ENCODE measurements at regions not wholly inside any gene's neighbourhood (a gene's known extent, or its start where the extent isn't known, plus 50 kb on each side); places are given as distances from the start of the nearest gene placed in this dataset.

DNA sequence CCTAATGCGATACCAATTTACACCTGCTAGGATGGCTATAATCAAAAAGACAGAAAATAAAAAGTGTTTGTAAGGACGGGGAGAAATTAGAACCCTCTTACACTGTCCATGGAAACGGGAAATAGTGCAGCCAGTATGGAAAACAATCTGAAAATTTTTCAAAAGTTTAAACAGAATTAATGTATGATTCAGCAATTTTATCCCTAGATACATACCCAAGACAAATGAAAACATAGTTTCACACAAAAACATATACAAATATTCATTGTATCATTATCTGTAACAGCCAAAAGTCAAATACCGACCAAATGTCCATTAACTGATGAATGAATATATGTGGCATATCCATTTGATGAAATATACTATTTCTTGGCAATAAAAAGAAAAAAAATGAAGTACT, 313.5 kb upstream of the GYPC start:
- no peak for DNase-seq

DNA sequence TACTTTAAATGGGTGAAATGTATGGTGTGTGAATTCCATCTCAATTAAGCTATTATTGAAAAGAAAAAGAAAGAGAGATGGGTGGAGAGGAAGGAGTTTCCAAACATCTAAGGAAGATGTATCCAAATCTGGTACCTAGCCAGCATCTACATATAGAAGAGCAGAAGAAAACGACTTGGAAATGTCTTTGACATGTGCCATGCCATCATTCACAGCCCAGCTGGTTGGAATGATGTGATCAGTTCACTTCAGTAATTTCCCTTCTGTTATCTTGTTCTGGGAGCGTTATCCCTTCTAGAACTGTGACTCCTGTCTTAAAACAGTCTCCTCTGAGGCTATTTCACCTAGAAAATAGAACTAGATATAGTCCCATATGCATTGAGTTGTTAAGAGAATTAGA, 312.8 kb upstream of the GYPC start:
- DNase-seq = no peak

DNA sequence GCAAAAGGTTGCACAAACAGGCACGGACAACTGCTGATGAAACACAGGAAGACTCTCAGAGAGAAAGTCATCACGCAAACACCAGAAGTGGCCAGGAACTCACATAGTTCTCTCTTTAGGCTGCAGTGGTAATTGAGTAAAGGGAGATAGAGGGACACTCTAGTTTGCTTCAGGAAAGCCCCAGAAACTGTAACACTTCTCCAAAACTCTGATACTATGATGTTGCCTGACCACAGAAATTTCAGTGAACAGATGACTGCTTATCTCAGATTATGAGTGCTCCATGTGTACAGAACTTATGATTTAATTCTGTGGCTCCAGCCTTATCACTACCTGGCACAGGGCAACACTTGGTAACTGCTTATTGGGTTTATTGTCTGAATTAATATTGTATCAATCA, 311.5 kb upstream of the GYPC start:
- DNase-seq = no peak

DNA sequence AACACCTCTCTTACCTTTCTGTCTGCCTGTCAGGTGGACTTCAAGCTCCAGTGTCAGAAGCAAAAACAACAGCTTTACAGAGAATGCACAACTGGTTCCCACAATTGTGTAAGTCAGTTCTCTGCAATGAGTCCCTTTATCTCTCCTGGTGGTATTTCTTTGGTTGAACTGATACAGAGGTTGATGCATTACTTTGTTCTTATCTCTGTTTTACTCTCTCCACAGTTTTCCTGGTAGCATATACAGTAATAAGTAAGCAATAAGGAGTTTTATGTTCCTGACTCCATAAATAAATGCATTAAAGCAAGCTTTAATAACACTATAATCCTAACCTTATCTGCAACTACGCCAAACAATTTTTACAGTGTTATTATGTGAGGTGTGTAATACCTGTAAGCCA, 310.3 kb upstream of the GYPC start:
- DNase-seq = no peak

DNA sequence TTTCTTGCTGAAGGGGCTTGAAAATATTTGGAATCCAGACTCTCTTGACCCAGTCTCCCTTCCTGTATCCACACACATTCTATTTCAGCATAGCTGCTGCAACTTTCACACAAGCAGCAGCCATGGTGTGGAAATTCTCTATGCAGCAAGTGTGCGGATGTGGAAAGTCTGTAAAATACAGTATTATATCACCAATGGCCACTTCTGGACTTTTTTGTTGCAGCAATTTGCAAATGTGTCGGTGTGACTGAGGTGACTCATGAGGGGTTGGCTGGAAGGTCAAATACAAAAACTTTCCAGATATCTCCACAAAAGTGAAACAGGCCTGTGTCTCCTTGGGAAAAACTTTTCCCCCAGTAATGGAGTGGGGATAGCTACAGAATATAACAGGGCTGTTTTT, 299.3 kb upstream of the GYPC start:
- no peak for DNase-seq

DNA sequence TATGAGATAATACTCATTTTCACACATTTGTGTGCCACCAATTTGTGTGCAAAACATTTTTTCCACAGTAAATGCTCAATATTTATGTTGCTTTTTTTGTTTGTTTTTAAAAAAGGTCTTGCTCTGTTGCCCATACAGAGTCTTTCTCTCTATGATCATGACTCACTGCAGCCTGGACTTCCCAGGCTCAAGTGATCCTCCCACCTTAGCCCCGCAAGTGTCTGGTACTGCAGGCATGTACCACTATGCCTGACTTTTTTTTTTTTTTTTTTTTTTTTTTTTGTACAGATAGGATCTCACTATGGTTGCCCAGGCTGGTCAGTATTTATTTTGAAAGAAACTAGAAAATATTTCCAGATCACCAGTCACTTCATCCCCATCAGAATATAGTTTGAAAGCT, 297.8 kb upstream of the GYPC start:
- DNase-seq = no peak

DNA sequence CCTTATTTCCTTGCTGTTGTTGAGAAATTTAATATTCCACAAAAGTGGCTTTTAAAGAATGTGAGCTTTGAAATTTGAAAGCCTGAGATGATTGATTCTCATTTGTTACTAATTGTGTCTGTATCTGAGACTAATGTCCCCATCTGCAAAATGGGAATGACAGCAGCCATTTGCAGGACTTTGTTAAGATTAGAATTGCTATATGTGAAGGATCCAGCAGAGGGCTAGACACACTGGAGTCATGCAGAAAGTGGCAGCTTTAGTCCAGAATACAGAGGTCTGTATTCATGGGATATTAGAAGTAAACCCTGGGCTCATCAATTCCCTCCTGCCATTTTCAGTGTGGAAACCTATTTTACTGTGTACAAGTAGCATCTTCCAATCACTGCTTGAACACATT, 296.5 kb upstream of the GYPC start:
- DNase-seq = no peak

DNA sequence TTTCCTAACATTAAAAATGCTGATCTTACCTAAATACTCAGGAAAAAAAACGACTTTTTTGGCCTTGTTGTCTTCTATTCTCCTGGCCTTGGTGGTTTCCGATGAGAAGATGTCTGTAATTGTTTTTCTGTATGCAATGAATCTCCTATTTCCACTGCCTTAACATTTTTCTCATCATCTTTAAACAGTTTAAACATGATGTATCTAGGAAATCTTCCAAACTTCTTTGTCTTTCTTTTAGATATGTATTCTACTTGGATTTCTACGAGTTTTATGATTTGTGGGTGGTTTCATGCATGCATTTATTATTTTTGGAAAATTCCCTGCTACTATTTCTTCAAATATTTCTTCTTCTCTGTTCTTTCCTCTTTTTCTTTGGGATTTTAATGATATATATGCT, 288.6 kb upstream of the GYPC start:
- no peak for DNase-seq

DNA sequence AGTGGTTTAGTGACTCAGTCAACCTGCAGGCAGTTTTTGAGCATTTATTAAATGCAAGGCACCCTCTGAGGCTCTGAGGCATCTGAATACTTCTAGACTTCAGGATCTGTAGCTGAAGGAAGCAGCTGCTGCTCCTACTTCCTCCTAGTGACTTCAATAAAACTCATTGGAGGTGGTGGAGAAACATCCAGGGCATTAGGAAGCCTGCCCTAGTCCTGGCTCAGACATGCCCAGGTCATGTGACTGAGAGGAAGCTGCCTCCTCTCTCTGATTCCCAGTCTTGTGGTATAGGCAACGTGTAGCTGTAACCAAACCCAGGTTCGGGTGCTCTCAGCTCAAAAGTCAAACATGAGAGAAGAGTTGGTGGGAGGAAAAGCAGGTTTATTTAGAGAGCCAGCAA, 287.2 kb upstream of the GYPC start:
- no peak for DNase-seq

DNA sequence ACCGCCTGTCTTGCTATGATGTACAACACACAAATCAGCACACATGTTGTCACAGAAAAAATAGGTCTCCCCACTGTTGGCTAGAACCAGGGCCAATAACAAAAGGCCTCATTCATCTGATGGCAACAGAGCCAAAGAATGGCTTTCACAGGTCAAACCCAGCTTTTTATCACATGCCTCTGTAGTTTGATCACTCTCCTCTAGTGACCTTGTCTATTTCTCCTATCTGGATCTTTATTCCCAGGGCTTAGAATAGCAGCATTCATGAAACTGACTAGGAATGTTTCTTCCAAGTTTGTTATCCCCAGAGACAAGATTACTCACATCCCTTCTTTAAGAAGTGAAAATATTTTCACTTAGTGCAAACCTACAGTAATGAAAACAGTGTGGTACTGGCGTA, 285.8 kb upstream of the GYPC start:
- DNase-seq = no peak

DNA sequence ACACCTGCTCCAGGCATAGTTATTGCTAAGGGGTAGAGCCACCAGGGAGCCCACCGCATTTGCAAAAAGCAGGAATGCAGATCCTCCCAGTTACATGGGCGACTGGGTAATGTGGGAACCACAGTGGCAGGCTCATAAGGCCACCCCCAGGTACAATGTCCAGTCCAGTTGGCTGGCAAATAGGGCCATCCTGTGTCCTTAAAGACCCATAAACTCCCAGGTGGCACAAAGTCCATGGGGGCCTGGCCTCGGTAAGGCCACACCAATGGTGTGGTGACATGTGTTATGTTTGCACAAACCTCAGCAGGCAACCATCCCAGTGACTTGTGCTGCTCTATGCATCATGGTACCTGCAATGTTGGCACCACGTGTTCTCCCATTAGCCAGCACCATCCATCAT, 283.6 kb upstream of the GYPC start:
- DNase-seq = no peak

DNA sequence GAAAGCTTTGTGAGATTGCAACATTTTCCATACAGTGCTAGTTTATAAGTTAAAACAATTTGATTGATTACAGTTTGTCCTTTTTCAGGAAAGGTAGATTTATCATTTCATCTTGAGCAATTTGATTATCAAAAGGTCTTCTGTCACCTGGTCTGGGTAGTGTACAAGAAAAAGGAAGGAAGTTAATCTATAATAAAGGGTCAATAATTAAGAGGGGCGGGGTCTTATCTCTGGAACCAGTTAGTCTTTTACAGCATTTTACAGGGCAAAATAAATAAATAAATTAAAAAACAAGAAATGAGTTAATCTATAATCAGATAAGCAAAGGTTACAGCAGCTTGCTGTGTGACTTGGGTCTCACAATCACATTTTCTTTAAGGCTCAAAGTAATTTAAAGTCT, 277.8 kb upstream of the GYPC start:
- no peak for DNase-seq

DNA sequence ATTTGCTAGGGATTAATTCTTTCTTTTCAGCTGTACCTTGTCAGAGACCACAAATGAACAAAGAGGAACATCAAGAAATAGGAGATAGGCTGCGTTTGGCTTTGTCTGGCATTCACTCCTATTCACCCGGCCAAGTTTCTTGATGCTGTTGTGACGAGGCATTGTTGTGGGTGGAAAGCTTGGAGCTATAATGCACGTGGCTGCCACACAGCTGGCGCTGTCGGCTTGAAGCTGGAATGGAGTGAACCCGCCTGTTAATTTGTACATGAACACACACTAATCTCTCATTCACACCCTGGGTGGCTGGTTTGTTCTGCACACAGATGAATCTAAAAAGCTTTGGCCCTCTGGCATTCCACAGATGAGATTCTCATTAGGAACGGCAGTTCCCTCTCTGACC, 274.9 kb upstream of the GYPC start:
- no peak for DNase-seq

DNA sequence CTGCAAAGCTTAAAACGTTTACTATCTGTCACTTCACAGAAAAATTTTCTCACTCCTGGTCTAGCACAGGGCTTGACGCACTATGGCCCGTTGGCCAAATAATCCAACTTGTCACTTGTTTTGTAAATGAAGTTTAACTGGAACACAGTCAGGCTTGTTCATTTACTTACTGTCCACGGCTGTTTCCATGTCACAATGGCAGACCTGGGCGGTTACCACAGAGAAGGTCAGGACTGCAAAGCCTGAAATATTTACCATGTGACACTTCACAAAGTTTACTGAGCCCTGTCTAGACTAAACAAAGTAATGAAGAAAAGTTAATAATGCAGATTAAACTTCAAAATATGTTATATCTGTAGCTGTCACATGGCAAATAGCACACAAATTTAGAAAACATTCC, 273.0 kb upstream of the GYPC start:
- DNase-seq = no peak

DNA sequence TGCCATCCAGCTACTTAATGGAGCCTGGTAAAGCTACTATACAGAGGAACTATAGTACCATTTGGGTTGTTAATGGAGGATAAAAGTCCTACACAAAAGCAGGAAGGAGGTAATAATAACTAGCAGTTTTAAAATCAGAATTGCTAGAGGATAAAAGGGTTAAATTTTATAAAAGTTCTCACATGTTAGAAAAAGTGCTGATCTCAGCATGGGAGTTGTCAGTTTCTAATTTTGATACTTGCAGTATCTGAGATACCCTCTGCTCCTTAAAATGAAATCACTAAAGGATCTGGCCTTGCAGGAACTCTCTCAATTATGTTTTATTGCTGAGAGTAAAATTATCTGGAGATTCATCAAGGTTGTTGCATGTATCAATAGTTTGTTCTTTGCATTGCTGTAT, 272.2 kb upstream of the GYPC start:
- DNase-seq = no peak

DNA sequence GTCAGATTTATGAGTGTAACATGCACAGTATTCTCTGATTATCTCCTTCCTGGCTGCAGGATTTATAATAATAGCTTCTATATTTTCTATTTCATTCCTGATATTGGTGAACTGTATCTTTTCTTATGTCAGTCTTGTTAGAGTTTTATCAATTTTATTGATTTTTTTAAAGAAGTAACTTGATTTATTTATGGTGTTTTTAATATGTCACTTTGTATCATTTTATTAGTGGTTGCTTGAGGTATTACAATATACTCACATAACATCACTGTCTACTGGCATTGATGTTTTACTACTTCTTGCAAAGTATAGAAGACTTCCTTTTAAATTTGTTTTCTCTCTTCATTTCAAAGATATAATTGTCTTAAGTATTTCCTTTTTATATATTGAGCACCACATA, 270.5 kb upstream of the GYPC start:
- DNase-seq = no peak

DNA sequence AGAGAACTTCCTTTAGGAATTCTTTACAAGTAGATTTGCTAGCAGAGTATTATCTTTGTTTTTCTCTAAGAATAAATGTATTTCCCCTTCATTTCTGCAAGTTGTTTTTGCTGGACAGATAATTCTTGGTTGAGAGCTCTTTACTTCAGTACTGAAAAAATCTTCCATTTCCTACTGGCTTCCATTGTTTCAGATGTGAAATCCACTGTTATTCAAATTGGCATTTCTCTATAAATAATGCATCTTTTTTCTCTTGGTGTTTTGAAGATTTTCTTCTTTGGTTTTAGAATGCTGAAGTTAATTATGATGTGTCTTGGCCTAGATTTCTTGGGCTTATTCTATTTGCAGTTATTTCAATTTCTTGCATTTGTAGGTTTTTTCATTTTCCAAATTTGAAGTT, 270.0 kb upstream of the GYPC start:
- DNase-seq = no peak

DNA sequence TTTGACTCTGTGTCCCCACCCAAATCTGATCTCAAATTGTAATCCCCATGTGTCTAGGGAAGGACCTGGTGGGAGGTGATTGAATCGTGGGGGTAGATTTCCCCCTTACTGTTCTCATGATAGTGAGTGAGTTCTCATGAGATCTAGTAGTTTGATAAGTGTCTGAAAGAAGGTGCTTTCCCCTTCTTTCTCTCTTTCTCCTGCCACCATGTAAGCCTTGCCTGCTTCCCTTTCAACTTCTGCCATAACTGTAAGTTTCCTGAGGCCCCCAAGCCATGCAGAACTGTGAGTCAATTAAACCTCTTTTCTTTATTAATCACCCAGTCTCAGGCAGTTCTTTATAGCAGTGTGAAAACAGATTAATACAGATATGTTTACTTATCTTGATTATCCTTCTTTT, 266.5 kb upstream of the GYPC start:
- no peak for DNase-seq

DNA sequence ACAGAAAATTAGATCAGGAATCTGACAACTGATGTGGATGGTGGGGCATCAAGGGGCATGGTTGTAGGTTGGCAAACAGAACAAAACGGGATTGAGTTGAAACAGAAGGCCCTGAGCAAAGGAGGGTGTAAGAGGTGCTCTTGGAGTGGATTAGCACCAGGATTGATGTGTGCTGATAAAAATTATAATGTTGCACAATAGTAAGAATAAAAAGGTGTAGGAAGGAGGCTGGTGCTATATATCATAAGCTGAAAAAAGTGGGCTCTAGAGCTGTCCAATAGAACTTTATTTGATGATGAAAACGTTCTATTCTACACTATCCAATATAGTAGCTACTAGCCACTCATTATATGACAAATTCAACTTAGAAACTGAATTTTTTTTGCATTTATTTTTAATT, 263.1 kb upstream of the GYPC start:
- DNase-seq = no peak

DNA sequence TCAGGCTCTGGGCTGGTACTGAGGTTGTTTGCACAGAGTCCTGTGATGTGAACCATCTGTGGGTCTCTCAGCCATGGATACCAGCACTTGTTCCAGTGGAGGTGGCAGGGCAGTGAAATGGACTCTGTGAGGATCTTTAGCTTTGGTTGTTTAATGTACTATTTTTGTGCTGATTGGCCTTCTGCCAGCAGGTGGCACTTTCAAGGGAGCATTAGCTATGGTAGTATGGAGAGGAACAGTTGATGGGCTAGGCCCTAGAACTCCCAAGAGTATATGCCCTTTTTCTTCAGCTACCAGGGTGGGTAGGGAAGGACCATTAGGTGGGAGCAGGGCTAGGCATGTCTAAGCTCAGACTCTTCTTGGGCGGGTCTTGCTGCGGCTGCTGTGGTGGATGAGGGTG, 257.0 kb upstream of the GYPC start:
- no peak for DNase-seq

DNA sequence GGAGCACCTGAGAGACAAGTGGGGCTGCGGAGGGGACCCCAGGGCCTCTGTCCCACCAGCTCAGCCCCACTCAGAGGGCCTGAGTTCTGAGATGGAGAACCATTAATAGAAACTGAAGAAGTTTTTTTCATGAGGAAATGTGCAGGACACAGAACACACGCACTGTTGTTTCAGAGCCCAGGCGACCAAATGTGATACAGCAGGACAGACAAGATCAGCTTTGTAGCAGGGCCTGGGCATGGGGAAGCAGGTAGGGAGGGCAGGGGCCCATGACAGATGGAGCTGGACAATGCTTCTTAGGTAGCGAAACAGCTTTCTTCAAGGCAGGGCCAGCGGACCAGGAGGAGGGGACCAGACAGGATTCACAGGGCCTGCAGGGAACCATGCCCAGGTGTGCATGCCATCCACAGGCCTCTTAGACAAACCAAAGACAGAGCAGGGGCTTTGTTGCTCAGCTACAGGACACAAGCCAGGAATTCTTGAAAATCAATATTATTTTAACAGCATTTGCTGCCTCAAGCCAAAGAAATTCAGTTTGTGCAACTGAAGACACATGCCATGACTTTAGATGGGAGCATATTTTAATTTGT, 252.8 kb upstream of the GYPC start:
- no peak for DNase-seq

DNA sequence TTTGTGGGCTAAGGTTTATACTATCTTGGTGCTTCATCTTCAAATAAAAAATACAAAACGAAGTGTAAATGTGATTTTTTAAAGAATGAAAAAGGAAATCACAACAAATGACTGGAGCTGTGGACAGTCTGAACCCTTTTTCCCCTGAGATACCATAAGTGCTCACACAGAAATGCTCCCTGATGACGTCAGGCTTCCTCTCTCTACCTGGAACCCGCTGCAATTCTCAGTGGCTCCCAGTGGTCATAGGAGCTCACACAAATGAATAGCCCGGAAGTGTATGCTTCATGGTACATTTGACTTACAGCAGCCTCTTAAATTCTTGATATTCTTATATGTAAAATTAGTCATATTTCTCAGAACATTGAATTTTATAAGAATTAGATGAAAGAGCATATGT, 249.7 kb upstream of the GYPC start:
- DNase-seq = no peak

DNA sequence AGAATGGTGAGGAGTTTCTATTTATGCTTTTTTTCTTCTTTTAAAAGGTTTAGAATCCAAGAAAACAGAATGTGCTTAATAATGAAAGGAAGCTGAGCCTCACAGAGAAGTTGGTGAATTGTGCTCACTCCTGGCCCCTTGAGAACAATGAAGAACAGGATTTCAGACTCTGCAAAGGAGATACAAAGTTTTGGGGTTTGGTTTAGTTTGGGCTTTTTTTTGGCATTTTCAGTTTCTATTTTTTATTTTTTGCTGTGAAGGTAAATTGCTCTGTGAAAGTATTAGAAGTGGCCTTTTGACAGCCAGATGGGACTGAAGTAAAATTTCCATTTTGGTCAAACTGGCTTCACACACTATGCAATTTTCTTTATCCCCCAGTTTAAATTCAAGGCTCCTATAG, 247.3 kb upstream of the GYPC start:
- no peak for DNase-seq

DNA sequence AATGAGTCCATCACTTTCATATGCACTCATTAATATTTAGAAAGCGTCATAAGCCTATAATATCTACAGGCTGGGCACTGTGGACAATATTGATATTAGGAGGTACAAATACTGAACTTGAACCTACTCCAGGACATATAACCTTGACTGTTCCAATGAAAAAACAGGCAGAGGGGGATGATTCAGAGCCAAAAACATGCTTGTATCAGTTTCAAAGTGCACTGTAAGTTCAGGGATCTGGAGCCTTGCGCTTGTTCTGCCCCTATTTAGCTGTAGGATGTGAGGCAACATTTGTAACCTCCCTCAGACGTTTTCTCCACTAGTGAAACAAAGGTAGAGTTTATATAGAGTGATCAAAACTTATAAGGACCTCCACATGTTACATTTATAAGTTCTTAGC, 246.1 kb upstream of the GYPC start:
- no peak for DNase-seq

DNA sequence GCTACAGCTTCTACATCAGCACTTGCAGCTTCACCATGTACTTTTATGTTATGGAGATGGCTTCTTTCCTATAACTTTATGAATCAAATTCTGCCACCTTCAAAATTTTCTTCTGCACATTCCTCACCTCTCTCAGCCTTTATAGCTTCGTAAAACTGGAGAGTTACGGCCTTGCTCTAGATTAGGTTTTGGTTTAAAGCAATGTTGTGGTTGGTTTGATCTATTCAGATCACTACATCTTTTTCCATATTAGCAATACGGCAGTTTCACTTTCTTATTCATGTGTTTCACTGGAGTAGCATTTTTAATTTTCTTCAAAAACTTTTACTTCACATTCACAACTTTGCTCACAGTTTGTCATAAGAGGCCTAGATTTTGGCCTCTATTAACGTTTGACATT, 242.9 kb upstream of the GYPC start:
- no peak for DNase-seq

DNA sequence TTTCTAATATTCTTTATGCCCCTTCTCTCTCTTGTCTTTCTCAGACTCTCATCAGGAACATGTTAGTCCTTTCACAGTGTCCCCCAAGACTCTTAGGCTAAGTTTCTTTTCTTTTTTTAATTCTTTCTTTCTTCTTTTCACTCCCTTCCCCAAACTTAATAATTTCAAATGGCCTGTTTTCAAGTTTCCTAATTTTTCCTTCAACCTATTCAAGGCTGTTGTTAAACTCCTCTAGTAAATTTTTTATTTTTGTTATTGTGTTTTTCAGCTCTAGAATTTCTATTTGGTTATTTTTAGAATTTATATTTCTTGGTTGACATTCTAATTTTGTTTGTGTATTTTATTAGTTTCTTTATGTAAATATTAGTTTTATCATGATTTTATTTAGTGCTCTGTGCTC, 236.6 kb upstream of the GYPC start:
- DNase-seq = no peak

Data from occipital lobe (tissue), 1 donor.